Testis (tissue), 2 donors: ENCODE measurements at regions not wholly inside any gene's neighbourhood (a gene's known extent, or its start where the extent isn't known, plus 50 kb on each side); places are given as distances from the start of the nearest gene placed in this dataset.

Experiments used
- CTCF ChIP-seq, 3 experiments: fragments of 450-650 bp in 2 of 3; fragments of 200-600 bp in 1 of 3; sonication (generic) in 1 of 3; IDR thresholded peaks; one replicate each; pipeline ENCODE4 v1.5.1; 2016 to 2019; ENCODE audit warnings: antibody characterized with exemption in 3 of 3, mild to moderate bottlenecking in 2 of 3, moderate library complexity in 1 of 3
- POLR2A ChIP-seq: fragments of 450-650 bp; IDR thresholded peaks from one replicate; pipeline ENCODE4 v1.6.1; 2017; ENCODE audit warnings: antibody characterized with exemption, mild to moderate bottlenecking, moderate library complexity

GRCh38 chr2:195359043-195359735 lies 297.8 kb upstream of the SLC39A10 start:
- TF ChIP-seq CTCF (IDR thresholded peaks at IDR 0.05) (no peak), POLR2A (no peak)
